H9 (cell line): ENCODE measurements at regions not wholly inside any gene's neighbourhood (a gene's known extent, or its start where the extent isn't known, plus 50 kb on each side); places are given as distances from the start of the nearest gene placed in this dataset.

Experiments
- DNase-seq: peaks from one replicate; pipeline ENCODE4 v3.0.0-alpha.2; 2017
- H2AFZ ChIP-seq: one replicate; pipeline ENCODE4 v1.6.1; 2013; ENCODE audit warnings: mild to moderate bottlenecking, low read length, control low read depth, moderate library complexity
- H2AK5ac ChIP-seq: 2 replicates; pipeline ENCODE4 v1.6.1; 2013; ENCODE audit warnings: low read length, control low read depth, mixed read lengths; ENCODE audit not compliant: insufficient read length
- H2BK120ac ChIP-seq: one replicate; pipeline ENCODE4 v1.6.1; 2013; ENCODE audit warnings: low read depth, mild to moderate bottlenecking, low read length, control low read depth, inconsistent platforms; ENCODE audit not compliant: poor library complexity, severe bottlenecking
- H2BK12ac ChIP-seq: 2 replicates; pipeline ENCODE4 v1.6.1; 2013; ENCODE audit warnings: low read length, control low read depth, mixed read lengths, low read depth; ENCODE audit not compliant: insufficient read length
- H2BK15ac ChIP-seq: 2 replicates; pipeline ENCODE4 v1.6.1; 2013; ENCODE audit warnings: low read depth, low read length, control low read depth
- H2BK20ac ChIP-seq: one replicate; pipeline ENCODE4 v1.6.1; 2013; ENCODE audit warnings: low read depth, mild to moderate bottlenecking, low read length, control low read depth, inconsistent platforms; ENCODE audit not compliant: poor library complexity, severe bottlenecking
- H2BK5ac ChIP-seq: 2 replicates; pipeline ENCODE4 v1.6.1; 2013; ENCODE audit warnings: low read length, control low read depth, mixed read lengths; ENCODE audit not compliant: insufficient read length
- H3K14ac ChIP-seq: 2 replicates; pipeline ENCODE4 v1.6.1; 2013; ENCODE audit warnings: low read length, control low read depth; ENCODE audit not compliant: insufficient read depth
- H3K18ac ChIP-seq: 2 replicates; pipeline ENCODE4 v1.6.1; 2013; ENCODE audit warnings: low read depth, mild to moderate bottlenecking, mixed read lengths, low read length, control low read depth; ENCODE audit not compliant: insufficient read length
- H3K23ac ChIP-seq: 2 replicates; pipeline ENCODE4 v1.6.1; 2013; ENCODE audit warnings: low read length, control low read depth, mixed read lengths, low read depth; ENCODE audit not compliant: insufficient read length
- H3K23me2 ChIP-seq: 2 replicates; pipeline ENCODE4 v1.6.1; 2013; ENCODE audit warnings: low read depth, mild to moderate bottlenecking, mixed read lengths, low read length, control low read depth; ENCODE audit not compliant: insufficient read length, poor library complexity, severe bottlenecking
- H3K27ac ChIP-seq: 2 replicates; pipeline ENCODE4 v1.5.1; 2013; ENCODE audit warnings: low read length, control low read depth, mixed read lengths, low read depth; ENCODE audit not compliant: insufficient read length
- H3K27me3 ChIP-seq: 2 replicates; pipeline ENCODE4 v1.6.1; 2013; ENCODE audit warnings: low read length, control low read depth, inconsistent platforms; ENCODE audit not compliant: insufficient read depth
- H3K4ac ChIP-seq: 2 replicates; pipeline ENCODE4 v1.6.1; 2013; ENCODE audit warnings: low read depth, mild to moderate bottlenecking, control low read depth, inconsistent platforms, low read length, moderate library complexity
- H3K4me1 ChIP-seq: 2 replicates; pipeline ENCODE4 v1.6.1; 2013; ENCODE audit warnings: low read length, control low read depth, inconsistent platforms; ENCODE audit not compliant: insufficient read depth
- H3K4me2 ChIP-seq: 2 replicates; pipeline ENCODE4 v1.6.1; 2013; ENCODE audit warnings: low read length, control low read depth, mixed read lengths; ENCODE audit not compliant: insufficient read length, insufficient read depth
- H3K56ac ChIP-seq: 2 replicates; pipeline ENCODE4 v1.6.1; 2013; ENCODE audit warnings: low read depth, mild to moderate bottlenecking, mixed read lengths, low read length, control low read depth; ENCODE audit not compliant: insufficient read length
- H3K79me1 ChIP-seq: 2 replicates; pipeline ENCODE4 v1.6.1; 2013; ENCODE audit warnings: low read depth, mild to moderate bottlenecking, moderate library complexity, low read length, control low read depth, inconsistent platforms; ENCODE audit not compliant: insufficient read depth, poor library complexity, severe bottlenecking
- H3K79me2 ChIP-seq: 2 replicates; pipeline ENCODE4 v1.6.1; 2013; ENCODE audit warnings: low read length, control low read depth, inconsistent platforms; ENCODE audit not compliant: insufficient read depth
- H3K9ac ChIP-seq: 2 replicates; pipeline ENCODE4 v1.6.1; 2013; ENCODE audit warnings: low read length, control low read depth, mixed read lengths; ENCODE audit not compliant: insufficient read length; ENCODE audit errors: extremely low read depth
- H3K9me3 ChIP-seq: one replicate; pipeline ENCODE4 v1.6.1; 2013; ENCODE audit warnings: low read depth, low read length, inconsistent platforms; ENCODE audit not compliant: control insufficient read depth
- H3T11ph ChIP-seq: one replicate; pipeline ENCODE4 v1.6.1; 2013; ENCODE audit warnings: mild to moderate bottlenecking, low read length, control low read depth, inconsistent platforms
- H4K20me1 ChIP-seq: one replicate; pipeline ENCODE4 v1.6.1; 2013; ENCODE audit not compliant: control insufficient read depth, insufficient read length, insufficient read depth
- H4K5ac ChIP-seq: 2 replicates; pipeline ENCODE4 v1.6.1; 2013; ENCODE audit warnings: low read depth, mild to moderate bottlenecking, mixed read lengths, low read length, control low read depth; ENCODE audit not compliant: insufficient read length
- H4K8ac ChIP-seq: replicated peaks from 2 replicates; pipeline ENCODE4 v1.6.1; 2013; ENCODE audit warnings: low read length, control low read depth, mixed read lengths, low read depth; ENCODE audit not compliant: insufficient read length
- H4K91ac ChIP-seq: 2 replicates; pipeline ENCODE4 v1.6.1; 2013; ENCODE audit warnings: low read depth, mild to moderate bottlenecking, moderate library complexity, mixed read lengths, low read length, control low read depth; ENCODE audit not compliant: insufficient read length
- H3K27ac Mint-ChIP-seq, 3 experiments: 2 replicates in 2 of 3; 3 replicates in 1 of 3; pipeline ENCODE4 v1.8.0; 2020 to 2021; ENCODE audit warnings: mixed read lengths in 3 of 3, mild to moderate bottlenecking in 1 of 3, moderate library complexity in 1 of 3
- H3K27me3 Mint-ChIP-seq: 2 replicates; pipeline ENCODE4 v1.8.0; 2021; ENCODE audit warnings: low read depth, mild to moderate bottlenecking, moderate library complexity, mixed read lengths
- H3K36me3 Mint-ChIP-seq, 3 experiments: 2 replicates in 2 of 3; 3 replicates in 1 of 3; pipeline ENCODE4 v1.8.0; 2020 to 2021; ENCODE audit warnings: low read depth in 3 of 3, mixed read lengths in 3 of 3; ENCODE audit not compliant: insufficient read depth in 1 of 3
- H3K4me1 Mint-ChIP-seq, 2 experiments: 2 replicates each; pipeline ENCODE4 v1.8.0; 2020; ENCODE audit warnings: mixed read lengths in 2 of 2
- H3K4me3 Mint-ChIP-seq, 2 experiments: 2 replicates in 1 of 2; 3 replicates in 1 of 2; pipeline ENCODE4 v1.8.0; 2020 to 2021; ENCODE audit warnings: mild to moderate bottlenecking in 2 of 2, mixed read lengths in 2 of 2, moderate library complexity in 1 of 2
- H3K9me3 Mint-ChIP-seq, 2 experiments: 2 replicates in 1 of 2; 3 replicates in 1 of 2; pipeline ENCODE4 v1.8.0; 2020; ENCODE audit warnings: mild to moderate bottlenecking in 2 of 2, mixed read lengths in 2 of 2, moderate library complexity in 1 of 2
- WGBS: extraction: QIAGEN DNeasy Blood & Tissue Kit; methylation state at CpG from one replicate; pipeline ENCODE4 v1.1.7; 2013; ENCODE audit warnings: missing lambda C conversion rate, low lambda C conversion rate, mixed read lengths; ENCODE audit not compliant: insufficient read length; ENCODE audit errors: extremely low coverage; 5-methylcytosine and 5-hydroxymethylcytosine counted together
- TF ChIP-seq, protein P1 (sequence below): fragments of 200-600 bp; sonication (generic); conservative IDR thresholded peaks from 3 replicates; pipeline ENCODE4 v1.8.0; 2021; ENCODE audit warnings: antibody characterized with exemption, mild to moderate bottlenecking

DNA sequence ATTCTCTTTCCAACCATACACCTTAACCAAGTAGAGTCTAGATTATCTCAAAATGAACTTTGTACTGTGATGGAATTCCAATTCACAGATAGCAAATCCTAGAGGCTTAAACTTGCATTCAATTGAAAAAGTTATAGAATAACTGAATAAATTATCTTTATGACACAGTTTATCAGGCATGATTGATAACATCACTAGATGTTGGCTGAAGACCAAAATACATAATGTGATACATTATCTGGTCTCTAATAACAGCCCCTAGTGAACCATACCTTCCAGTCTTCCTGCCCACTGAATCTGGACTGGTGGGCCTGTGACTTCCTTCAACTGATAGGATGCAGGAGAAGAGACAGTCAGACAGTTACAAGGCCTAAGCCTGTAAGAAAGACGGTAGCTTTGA is 165.2 kb upstream of the CMC1 start:
- no peak overlapping the region for H3K14ac ChIP-seq
- H2BK15ac ChIP-seq = no peak overlapping the region
- no peaks in the 10 kb centered on the region for H4K20me1 ChIP-seq
- no peak overlapping the region for H4K91ac ChIP-seq
- no peak overlapping the region for H4K5ac ChIP-seq
- H3K23ac ChIP-seq = no peak overlapping the region
- H3K9ac ChIP-seq = no peak overlapping the region
- no peaks in the 10 kb centered on the region for H3K23me2 ChIP-seq
- no peak overlapping the region for H3K4me2 ChIP-seq
- Mint-ChIP-seq H3K27ac (no peak overlapping the region), H3K36me3 (no peaks in the 10 kb centered on the region; a peak in 1 of 7 replicates), H3K27me3 (peaks cover 3% of the 10 kb centered on the region), H3K9me3 (no peaks in the 10 kb centered on the region; a peak in 1 of 5 replicates), H3K4me3 (no peak overlapping the region), H3K4me1 (peaks cover 56 to 69% of the 10 kb centered on the region in 2 experiments)
- no peak overlapping the region for H3K4ac ChIP-seq
- no peaks in the 10 kb centered on the region for H3K79me2 ChIP-seq
- no peak overlapping the region for H2BK12ac ChIP-seq
- no peak overlapping the region for H4K8ac ChIP-seq
- H3T11ph ChIP-seq = no peak overlapping the region
- no peak overlapping the region for H2AFZ ChIP-seq
- no CpG with 5 or more reads among the region's 1 CpG for WGBS
- H2BK20ac ChIP-seq = no peak overlapping the region
- no peaks in the 10 kb centered on the region for H3K9me3 ChIP-seq
- peaks cover 10% of the 10 kb centered on the region; the same call in 1 of the 2 replicates for H3K4me1 ChIP-seq
- no peak overlapping the region for H2AK5ac ChIP-seq
- no peak overlapping the region for H3K56ac ChIP-seq
- no peak overlapping the region for H2BK5ac ChIP-seq
- H3K27me3 ChIP-seq = no peaks in the 10 kb centered on the region
- TF ChIP-seq, protein P1, sequence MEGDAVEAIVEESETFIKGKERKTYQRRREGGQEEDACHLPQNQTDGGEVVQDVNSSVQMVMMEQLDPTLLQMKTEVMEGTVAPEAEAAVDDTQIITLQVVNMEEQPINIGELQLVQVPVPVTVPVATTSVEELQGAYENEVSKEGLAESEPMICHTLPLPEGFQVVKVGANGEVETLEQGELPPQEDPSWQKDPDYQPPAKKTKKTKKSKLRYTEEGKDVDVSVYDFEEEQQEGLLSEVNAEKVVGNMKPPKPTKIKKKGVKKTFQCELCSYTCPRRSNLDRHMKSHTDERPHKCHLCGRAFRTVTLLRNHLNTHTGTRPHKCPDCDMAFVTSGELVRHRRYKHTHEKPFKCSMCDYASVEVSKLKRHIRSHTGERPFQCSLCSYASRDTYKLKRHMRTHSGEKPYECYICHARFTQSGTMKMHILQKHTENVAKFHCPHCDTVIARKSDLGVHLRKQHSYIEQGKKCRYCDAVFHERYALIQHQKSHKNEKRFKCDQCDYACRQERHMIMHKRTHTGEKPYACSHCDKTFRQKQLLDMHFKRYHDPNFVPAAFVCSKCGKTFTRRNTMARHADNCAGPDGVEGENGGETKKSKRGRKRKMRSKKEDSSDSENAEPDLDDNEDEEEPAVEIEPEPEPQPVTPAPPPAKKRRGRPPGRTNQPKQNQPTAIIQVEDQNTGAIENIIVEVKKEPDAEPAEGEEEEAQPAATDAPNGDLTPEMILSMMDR = no peak
- H2BK120ac ChIP-seq = no peak overlapping the region
- DNase-seq = no peak
- no peak overlapping the region for H3K27ac ChIP-seq
- no peak overlapping the region for H3K18ac ChIP-seq
- no peaks in the 10 kb centered on the region for H3K79me1 ChIP-seq
